ENCODE measurements at regions not wholly inside any gene's neighbourhood (a gene's known extent, or its start where the extent isn't known, plus 50 kb on each side); places are given as distances from the start of the nearest gene placed in this dataset.
"Not testable (repeated sequence)": the region's sequence is repeated elsewhere in the genome, so short reads cannot be mapped to it uniquely, and the experiment has no call there.

DNA sequence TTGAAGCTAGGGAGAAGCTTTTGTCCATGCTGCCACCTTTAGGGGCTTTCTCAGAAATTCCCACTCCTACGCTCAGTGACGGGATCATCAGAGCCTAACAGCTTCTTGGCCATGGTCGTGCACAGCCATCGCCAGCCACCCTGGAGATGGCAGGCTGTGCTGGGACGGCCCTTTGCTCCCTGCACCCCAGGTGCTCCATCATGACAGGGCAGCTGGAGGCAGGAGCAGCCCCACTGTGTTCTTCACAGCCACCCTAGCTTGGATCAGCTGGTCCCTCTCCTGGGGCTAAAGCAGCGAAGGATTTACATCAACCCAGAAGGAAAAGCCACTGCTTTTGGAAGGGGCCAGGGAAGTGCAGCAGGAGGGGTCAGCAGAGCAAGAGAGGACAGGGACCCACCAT is 235.9 kb downstream of the LY86 start:
- Histone ChIP-seq H3K9me3 (replicated peaks; ENCODE audit: control insufficient read depth, low read depth, low read length) (no peaks in the 10 kb centered on the region), H3K36me3 (ENCODE audit: control insufficient read depth, insufficient read depth, low read length) (no peaks in the 10 kb centered on the region), H3K27ac (ENCODE audit: low read length) (peak overlapping the region; percentile 74), H3K4me3 (ENCODE audit: low read length) (no peak overlapping the region), H3K4me1 (ENCODE audit: control insufficient read depth, insufficient read depth, low read length) (peaks cover 40% of the 10 kb centered on the region), H3K27me3 (ENCODE audit: control insufficient read depth, insufficient read depth, low read length) (no peaks in the 10 kb centered on the region)
- WGBS (ENCODE audit: insufficient coverage), result 89% methylated on average over 6 of the region's 6 CpGs
- DNase-seq, result no peak

DNA sequence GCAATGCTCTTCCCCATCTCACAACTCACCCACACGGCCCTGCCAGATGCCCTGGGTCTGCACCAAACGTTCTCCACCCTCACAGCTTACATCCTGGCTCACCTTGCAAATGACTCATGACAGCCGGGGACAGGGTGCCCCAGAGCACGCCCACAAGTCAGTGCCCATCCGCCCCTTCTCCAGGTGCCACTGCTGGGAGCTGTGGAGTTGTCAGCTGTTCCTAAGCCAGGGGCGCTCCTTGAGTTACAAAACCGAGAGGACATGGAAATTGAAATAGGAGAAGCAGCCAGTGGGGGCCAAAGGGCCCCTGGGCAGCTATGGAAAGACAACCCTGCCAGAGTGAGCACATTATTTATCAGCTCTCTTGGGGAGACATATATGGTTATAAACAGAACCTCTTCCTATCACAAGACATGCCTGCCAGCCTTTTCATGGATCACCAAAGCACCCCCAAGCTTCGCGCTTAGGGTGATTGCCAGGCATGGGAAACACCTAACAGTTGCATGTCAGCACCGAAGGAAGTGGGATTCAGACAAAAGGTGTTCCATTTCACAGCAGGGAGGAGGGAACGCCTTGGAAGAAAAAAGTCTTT is 236.8 kb downstream of the LY86 start:
- no peaks in the 10 kb centered on the region for H3K9me3 ChIP-seq (replicated peaks; ENCODE audit: control insufficient read depth, low read depth, low read length)
- 69% methylated on average over 3 of the region's 11 CpGs for WGBS (ENCODE audit: insufficient coverage)
- H3K27ac ChIP-seq (ENCODE audit: low read length), result peak overlapping the region; percentile 93
- H3K36me3 ChIP-seq (ENCODE audit: control insufficient read depth, insufficient read depth, low read length), result no peaks in the 10 kb centered on the region
- peak; percentile 80 for DNase-seq
- H3K4me1 ChIP-seq (ENCODE audit: control insufficient read depth, insufficient read depth, low read length), result peaks cover 40% of the 10 kb centered on the region
- H3K4me3 ChIP-seq (ENCODE audit: low read length), result no peak overlapping the region
- no peaks in the 10 kb centered on the region for H3K27me3 ChIP-seq (ENCODE audit: control insufficient read depth, insufficient read depth, low read length)

DNA sequence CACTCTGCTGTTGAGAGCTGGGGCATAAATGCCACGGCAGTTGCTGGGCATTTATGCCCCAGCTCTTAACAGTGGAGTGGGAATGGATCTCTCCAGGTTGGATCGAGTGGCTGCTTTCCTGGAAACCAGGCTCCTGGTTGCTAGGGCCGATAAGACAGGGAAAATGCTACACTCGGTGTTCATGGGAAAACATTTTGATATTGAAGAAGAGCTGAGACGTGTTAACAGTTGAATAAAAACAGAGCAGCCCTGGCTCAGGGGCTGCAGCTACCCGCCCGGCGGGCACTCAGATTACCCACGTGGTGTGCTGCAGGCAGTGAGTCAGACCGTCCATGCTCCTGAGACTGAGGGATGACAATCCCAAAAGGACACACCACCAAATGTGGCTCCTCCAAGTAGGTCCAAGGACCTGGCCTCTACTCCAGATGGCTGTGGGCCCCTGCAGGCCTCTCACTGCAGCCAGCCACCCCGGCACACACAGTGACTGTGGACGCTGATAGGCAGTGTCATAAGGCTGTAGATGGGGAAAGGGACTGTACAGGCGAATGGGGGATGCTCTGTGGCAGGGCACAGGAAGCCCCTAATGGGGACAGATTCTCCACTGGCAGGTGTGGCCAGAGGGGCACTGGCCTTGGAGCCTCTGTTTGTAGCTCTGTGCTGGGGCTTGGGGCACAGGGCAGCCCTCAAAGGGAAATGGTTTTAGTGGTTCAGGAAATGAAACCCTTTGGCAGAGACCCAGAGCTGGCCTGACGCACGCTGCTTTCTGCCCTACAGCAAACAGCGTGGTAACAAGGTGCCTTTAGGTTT is 237.8 kb downstream of the LY86 start:
- no peak overlapping the region for H3K4me3 ChIP-seq (ENCODE audit: low read length)
- no peaks in the 10 kb centered on the region for H3K27me3 ChIP-seq (ENCODE audit: control insufficient read depth, insufficient read depth, low read length)
- DNase-seq, result peak; percentile 68
- peaks cover 40% of the 10 kb centered on the region for H3K4me1 ChIP-seq (ENCODE audit: control insufficient read depth, insufficient read depth, low read length)
- H3K9me3 ChIP-seq (replicated peaks; ENCODE audit: control insufficient read depth, low read depth, low read length), result no peaks in the 10 kb centered on the region
- 39% methylated on average over 14 of the region's 16 CpGs for WGBS (ENCODE audit: insufficient coverage)
- H3K36me3 ChIP-seq (ENCODE audit: control insufficient read depth, insufficient read depth, low read length), result no peaks in the 10 kb centered on the region
- H3K27ac ChIP-seq (ENCODE audit: low read length), result peak overlapping the region; percentile 93

DNA sequence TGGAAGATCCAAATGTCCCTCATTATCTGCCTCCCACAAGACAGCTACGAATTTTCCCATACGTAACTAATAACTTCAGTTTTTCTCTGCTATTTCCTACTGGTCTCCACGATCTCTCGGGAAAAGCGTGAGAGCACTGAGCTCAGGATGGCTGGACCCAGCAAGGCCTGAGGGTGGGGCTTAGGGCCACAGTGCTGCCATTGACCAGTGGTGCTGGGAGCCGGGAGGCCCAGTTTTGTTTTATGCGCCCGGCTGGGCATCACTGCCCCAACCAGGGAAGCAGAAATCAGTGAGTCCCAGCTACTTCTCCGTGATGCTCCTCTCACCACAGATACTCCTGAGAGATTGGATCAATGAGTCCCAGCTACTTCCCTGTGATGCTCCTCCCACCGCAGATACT is 238.4 kb downstream of the LY86 start:
- H3K27ac ChIP-seq (ENCODE audit: low read length), result peak overlapping the region; percentile 93
- H3K36me3 ChIP-seq (ENCODE audit: control insufficient read depth, insufficient read depth, low read length), result no peaks in the 10 kb centered on the region
- H3K9me3 ChIP-seq (replicated peaks; ENCODE audit: control insufficient read depth, low read depth, low read length), result no peaks in the 10 kb centered on the region
- H3K4me1 ChIP-seq (ENCODE audit: control insufficient read depth, insufficient read depth, low read length), result peaks cover 40% of the 10 kb centered on the region
- no peaks in the 10 kb centered on the region for H3K27me3 ChIP-seq (ENCODE audit: control insufficient read depth, insufficient read depth, low read length)
- DNase-seq, result no peak
- WGBS (ENCODE audit: insufficient coverage), result 56% methylated on average over 7 of the region's 10 CpGs
- no peak overlapping the region for H3K4me3 ChIP-seq (ENCODE audit: low read length)

DNA sequence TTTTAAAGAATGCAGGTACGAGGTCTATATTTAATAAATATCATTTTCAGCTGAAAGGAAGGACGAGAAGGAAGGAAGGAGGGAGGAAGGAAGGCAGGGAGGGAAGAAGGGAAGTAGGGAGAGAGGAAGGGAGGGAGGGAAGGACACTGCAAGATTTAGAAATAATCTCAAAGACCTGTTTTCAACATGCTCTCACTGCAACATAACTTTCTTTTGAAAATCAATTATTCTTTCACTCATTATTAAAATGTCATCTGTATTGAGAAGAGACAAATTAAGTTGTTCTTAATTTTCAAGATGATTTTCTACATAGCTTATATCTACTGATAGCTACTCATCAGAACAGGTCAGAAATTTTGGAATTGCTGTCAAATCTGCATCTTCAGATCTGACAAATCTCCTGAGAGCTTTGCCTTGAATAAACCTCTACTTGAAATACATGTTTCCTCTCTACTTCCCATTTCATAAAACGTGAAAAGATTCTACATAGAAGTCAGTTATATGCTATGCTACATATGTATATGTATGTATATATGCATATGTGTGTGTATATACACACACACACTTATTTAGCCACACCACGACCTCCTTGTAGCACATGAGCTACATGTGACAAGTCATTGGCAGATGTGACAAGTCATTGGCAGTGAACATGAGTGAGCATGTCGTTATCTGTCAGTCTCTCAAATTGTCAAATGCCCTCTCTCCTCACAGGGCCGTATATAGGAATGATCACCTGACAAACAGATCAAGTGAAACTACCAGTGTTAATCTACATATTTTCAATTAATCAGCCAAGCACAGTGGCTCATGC is 241.6 kb downstream of the LY86 start:
- no peak for DNase-seq
- no peaks in the 10 kb centered on the region for H3K9me3 ChIP-seq (replicated peaks; ENCODE audit: control insufficient read depth, low read depth, low read length)
- peaks cover 34% of the 10 kb centered on the region for H3K4me1 ChIP-seq (ENCODE audit: control insufficient read depth, insufficient read depth, low read length)
- 88% methylated on average over 2 of the region's 6 CpGs for WGBS (ENCODE audit: insufficient coverage)
- H3K36me3 ChIP-seq (ENCODE audit: control insufficient read depth, insufficient read depth, low read length), result no peaks in the 10 kb centered on the region
- no peak overlapping the region for H3K27ac ChIP-seq (ENCODE audit: low read length)
- H3K4me3 ChIP-seq (ENCODE audit: low read length), result no peak overlapping the region
- no peaks in the 10 kb centered on the region for H3K27me3 ChIP-seq (ENCODE audit: control insufficient read depth, insufficient read depth, low read length)

DNA sequence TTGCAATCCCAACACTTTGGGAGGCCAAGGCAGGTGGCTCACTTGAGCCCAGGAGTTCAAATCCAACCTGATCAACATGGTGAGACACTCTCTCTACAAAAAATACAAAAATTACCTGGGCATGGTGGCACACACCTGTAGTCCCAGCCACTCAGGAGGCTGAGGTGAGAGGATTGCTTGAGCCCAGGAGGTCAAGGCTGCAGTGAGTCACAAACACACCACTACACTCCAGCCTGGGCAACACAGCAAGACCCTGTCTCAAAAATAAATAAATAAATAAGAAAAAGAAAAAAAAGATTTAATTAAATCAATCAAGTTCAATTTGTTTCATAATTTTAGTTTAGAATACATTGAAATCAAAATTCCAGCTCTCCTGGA is 242.2 kb downstream of the LY86 start:
- H3K27me3 ChIP-seq (ENCODE audit: control insufficient read depth, insufficient read depth, low read length); H3K9me3 ChIP-seq (replicated peaks; ENCODE audit: control insufficient read depth, low read depth, low read length); H3K4me3 ChIP-seq (ENCODE audit: low read length); DNase-seq; H3K27ac ChIP-seq (ENCODE audit: low read length); H3K36me3 ChIP-seq (ENCODE audit: control insufficient read depth, insufficient read depth, low read length): not testable (repeated sequence)
- peaks cover 28% of the 10 kb centered on the region for H3K4me1 ChIP-seq (ENCODE audit: control insufficient read depth, insufficient read depth, low read length)

DNA sequence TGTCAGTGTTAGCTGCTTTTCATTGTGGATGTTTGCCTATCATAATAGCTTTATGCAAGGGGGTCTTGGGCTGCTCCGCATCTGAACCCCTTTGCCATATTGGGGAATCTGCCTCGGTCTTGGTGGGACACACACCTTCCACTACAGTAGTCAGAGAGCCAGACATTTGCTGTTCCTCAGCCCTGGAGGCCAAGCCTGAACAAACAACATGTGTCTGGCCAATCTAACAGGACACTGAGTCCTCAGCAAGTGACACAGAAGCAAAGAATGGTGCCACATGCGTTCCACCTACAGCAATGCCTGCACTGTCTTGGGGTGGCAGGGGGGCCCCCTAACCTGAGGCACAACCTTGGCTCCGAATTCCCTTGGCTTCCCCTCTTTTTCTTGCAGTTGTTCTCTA is 243.9 kb downstream of the LY86 start:
- 90% methylated on average over 3 of the region's 4 CpGs for WGBS (ENCODE audit: insufficient coverage)
- DNase-seq, result no peak
- H3K4me3 ChIP-seq (ENCODE audit: low read length), result no peak overlapping the region
- peaks cover 11% of the 10 kb centered on the region for H3K4me1 ChIP-seq (ENCODE audit: control insufficient read depth, insufficient read depth, low read length)
- no peaks in the 10 kb centered on the region for H3K9me3 ChIP-seq (replicated peaks; ENCODE audit: control insufficient read depth, low read depth, low read length)
- H3K36me3 ChIP-seq (ENCODE audit: control insufficient read depth, insufficient read depth, low read length), result no peaks in the 10 kb centered on the region
- H3K27ac ChIP-seq (ENCODE audit: low read length), result no peak overlapping the region
- no peaks in the 10 kb centered on the region for H3K27me3 ChIP-seq (ENCODE audit: control insufficient read depth, insufficient read depth, low read length)

DNA sequence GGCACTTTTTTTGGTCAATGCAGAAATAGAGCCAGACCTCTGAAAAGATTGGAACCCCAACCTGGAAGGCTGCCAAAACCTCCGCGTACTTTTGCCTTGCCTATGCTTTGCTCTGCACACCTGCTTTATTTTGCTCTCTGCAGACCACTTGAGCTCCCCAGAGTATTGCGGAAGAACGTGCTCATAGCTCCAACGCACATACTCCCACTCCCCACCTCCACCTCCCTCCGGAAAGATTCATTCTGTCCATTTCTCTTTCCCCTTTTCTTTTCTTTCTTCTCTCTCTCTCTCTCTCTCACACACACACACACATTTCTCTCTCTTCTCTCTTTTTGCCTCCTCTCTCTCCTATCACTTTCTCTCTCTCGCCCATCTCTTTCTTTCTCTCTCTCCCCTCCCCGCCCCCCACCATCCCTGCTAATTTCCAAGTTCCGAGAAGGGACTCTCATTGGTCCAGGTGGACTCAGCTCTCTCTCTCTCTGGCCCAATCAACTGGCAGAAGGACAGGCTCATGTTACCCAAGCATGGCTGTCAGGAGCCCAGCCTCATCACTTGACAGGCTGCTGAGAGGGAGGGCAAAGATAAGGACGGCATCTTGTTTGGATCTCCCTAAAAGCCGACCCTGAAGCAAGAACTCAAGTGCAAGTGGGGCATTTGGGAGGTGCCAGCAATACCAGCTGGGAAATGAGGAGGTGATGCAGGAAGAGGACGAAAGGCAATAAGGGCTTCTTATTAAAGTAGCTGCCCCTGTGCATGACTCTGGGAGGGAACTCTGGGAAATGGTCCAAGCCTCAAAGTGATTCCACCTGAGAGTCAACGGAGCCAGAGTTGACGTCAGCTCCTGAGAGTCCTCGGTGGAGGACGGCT is 246.1 kb downstream of the LY86 start:
- no peak for DNase-seq
- WGBS (ENCODE audit: insufficient coverage), result 22% methylated on average over 11 of the region's 16 CpGs
- H3K4me1 ChIP-seq (ENCODE audit: control insufficient read depth, insufficient read depth, low read length), result peaks cover 11% of the 10 kb centered on the region
- H3K36me3 ChIP-seq (ENCODE audit: control insufficient read depth, insufficient read depth, low read length), result no peaks in the 10 kb centered on the region
- H3K9me3 ChIP-seq (replicated peaks; ENCODE audit: control insufficient read depth, low read depth, low read length), result no peaks in the 10 kb centered on the region
- H3K4me3 ChIP-seq (ENCODE audit: low read length), result no peak overlapping the region
- no peak overlapping the region for H3K27ac ChIP-seq (ENCODE audit: low read length)
- H3K27me3 ChIP-seq (ENCODE audit: control insufficient read depth, insufficient read depth, low read length), result no peaks in the 10 kb centered on the region

DNA sequence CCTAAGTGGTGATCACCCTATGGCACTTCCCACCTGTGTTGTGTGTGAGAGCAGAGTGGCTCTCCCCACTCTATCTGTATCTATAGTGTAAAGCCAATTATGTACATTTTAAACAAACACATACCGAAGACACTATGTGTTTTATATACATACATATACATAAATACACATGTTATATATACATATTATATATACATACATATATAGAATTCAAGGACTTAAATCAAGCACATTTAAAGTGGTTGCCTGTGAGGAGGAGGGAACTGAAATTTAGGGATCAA is 246.6 kb downstream of the LY86 start:
- WGBS (ENCODE audit: insufficient coverage), result no CpG with 5 or more reads among the region's 1 CpG
- Histone ChIP-seq H3K4me1 (ENCODE audit: control insufficient read depth, insufficient read depth, low read length) (peaks cover 11% of the 10 kb centered on the region), H3K9me3 (replicated peaks; ENCODE audit: control insufficient read depth, low read depth, low read length) (no peaks in the 10 kb centered on the region), H3K27ac (ENCODE audit: low read length) (no peak overlapping the region), H3K4me3 (ENCODE audit: low read length) (no peak overlapping the region), H3K36me3 (ENCODE audit: control insufficient read depth, insufficient read depth, low read length) (no peaks in the 10 kb centered on the region), H3K27me3 (ENCODE audit: control insufficient read depth, insufficient read depth, low read length) (no peaks in the 10 kb centered on the region)
- no peak for DNase-seq

Measured in muscle of leg (tissue), 3 donors.